ENCODE measurements at regions not wholly inside any gene's neighbourhood (a gene's known extent, or its start where the extent isn't known, plus 50 kb on each side); places are given as distances from the start of the nearest gene placed in this dataset.
A peak's percentile ranks its signal among the peaks of the same experiment; 100 is the strongest.

DNA sequence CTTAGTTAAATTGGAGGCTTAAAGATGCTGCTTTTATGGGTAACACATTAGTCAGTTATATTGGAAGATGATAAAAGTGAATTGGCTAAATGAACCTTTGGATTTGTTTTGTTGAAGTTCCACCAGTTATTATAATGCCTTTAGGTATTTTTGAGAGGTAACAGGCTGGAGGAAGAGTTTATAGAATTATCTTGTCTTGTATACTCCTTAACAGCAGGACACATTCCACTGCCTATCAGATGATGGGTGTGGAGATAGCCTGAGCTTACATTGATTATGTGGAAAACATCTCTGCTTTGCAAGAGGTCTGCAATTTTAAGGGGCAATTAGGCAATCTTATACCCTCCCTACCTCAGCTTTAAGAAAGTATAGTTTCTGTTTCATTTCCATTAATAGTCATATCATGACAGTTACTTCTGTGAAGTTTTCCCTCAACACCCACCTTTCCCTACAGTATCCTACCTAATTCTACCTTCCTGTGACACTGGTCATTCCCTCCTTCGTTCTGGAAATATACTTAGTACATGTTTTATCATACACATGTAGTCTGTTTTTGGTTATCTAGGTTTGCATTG lies 403.7 kb upstream of the SPRED2 start (continued):
- TF ChIP-seq, protein P1, sequence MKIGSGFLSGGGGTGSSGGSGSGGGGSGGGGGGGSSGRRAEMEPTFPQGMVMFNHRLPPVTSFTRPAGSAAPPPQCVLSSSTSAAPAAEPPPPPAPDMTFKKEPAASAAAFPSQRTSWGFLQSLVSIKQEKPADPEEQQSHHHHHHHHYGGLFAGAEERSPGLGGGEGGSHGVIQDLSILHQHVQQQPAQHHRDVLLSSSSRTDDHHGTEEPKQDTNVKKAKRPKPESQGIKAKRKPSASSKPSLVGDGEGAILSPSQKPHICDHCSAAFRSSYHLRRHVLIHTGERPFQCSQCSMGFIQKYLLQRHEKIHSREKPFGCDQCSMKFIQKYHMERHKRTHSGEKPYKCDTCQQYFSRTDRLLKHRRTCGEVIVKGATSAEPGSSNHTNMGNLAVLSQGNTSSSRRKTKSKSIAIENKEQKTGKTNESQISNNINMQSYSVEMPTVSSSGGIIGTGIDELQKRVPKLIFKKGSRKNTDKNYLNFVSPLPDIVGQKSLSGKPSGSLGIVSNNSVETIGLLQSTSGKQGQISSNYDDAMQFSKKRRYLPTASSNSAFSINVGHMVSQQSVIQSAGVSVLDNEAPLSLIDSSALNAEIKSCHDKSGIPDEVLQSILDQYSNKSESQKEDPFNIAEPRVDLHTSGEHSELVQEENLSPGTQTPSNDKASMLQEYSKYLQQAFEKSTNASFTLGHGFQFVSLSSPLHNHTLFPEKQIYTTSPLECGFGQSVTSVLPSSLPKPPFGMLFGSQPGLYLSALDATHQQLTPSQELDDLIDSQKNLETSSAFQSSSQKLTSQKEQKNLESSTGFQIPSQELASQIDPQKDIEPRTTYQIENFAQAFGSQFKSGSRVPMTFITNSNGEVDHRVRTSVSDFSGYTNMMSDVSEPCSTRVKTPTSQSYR (CRISPR knock-in tag; IDR thresholded peaks at IDR 0.05), result no peak
- no peak for TF ChIP-seq NR3C1 (CRISPR knock-in tag; conservative IDR thresholded peaks at IDR 0.05; ENCODE audit: low read depth)

DNA sequence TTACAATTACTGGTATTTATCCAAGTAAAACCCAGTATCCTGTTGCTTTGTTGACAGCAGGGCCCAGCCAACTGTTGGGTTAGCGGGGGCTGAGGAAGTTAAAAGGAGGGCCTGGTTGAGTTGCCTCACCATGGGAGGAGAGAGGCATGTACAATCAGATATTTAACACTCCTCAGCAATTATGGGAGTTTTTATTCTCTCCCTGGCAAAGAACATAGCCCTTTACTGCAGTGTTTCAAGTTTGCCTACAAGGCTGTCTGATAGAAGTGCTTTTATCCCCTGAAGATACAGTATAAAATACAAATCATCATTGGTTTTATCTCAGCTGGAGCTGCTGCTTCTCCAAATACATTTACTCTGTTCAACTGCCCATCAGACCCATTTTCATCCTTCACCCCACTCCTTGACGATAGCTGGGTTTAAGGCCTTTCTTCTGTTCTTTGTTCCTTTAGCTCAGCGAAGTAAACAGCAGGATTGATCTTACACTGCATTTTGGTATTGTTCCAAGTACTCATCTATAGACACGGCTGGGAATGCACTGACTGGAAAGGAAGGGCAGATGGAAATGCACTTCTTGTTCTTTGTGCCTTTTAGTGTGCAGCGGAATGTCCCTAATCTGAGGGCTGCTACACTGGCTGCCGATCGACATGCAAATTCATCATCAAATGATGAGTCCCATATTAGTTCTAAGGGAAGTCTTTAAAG lies 402.5 kb upstream of the SPRED2 start:
- ChIA-PET CTCF (no interaction called here), POLR2A (no interaction called here)
- ATAC-seq, result no peak

DNA sequence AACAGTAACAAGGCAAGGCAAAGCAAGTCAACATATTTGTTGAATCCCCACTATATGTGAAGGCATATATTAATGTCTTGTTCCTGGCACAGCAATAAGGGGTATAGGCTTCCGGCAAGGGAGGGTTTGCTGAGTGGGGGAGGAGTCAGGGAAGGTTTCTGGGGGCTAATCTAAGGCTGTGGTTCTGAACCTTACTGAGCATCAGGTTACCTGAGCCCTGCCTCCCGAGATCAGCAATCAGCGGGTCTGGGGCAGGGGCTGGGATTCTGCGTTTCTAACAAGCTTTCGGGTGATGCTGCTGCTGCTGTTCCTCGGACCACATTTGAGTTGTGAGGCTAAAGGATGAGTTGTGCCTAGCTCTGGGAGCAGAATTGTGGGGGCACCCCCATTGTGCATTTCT lies 401.7 kb upstream of the SPRED2 start:
- peak; percentile 22 for DNase-seq (ENCODE audit: low spot score)

More for the DNA sequence above, 402.5 kb upstream of the SPRED2 start:
- Mint-ChIP-seq H3K9me3 (no peaks in the 10 kb centered on the region), H3K27ac (no peak overlapping the region), H3K27me3 (ENCODE audit: low read depth) (no peaks in the 10 kb centered on the region), H3K4me1 (peaks cover 18% of the 10 kb centered on the region), H3K4me3 (no peak overlapping the region), H3K36me3 (no peaks in the 10 kb centered on the region)
- DNase-seq (ENCODE audit: low spot score), result no peak
- TF ChIP-seq IRF2 (CRISPR knock-in tag; IDR thresholded peaks at IDR 0.05; ENCODE audit: borderline replicate concordance, low read depth), result no peak

DNA sequence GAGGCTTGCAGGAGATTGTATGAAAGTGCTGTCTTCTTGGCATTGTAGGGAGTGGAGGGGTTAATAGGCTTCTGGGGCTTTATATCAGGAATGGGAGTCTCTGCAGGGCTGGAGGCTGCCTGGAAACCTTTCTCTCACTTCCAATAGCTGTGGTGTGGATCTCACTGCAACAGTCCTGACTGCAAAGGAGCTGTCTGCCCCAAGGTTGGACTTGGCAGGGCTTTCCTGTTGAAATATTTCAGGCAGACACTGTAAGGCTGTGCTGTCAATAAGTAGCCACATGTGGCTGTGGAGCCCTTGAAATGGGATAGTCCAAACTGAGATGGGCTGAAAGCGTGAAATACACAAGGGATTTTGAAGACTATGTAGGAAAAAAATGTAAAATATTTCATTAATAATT lies 399.1 kb upstream of the SPRED2 start:
- Mint-ChIP-seq H3K27me3 (ENCODE audit: low read depth) (no peaks in the 10 kb centered on the region; the same call in 1 of the 2 replicates), H3K36me3 (no peaks in the 10 kb centered on the region), H3K9me3 (no peaks in the 10 kb centered on the region), H3K4me1 (peaks cover 18% of the 10 kb centered on the region), H3K4me3 (no peak overlapping the region), H3K27ac (no peak overlapping the region)
- no peak for ATAC-seq
- ChIA-PET POLR2A (no interaction called here), CTCF (interaction anchor here (1.3 kb wide), 1 partner anchor 120 kb away, joined by 3 read pairs; no protein-coding TSS in a partner anchor)
- no peak for DNase-seq (ENCODE audit: low spot score)
- TF ChIP-seq, protein P2, sequence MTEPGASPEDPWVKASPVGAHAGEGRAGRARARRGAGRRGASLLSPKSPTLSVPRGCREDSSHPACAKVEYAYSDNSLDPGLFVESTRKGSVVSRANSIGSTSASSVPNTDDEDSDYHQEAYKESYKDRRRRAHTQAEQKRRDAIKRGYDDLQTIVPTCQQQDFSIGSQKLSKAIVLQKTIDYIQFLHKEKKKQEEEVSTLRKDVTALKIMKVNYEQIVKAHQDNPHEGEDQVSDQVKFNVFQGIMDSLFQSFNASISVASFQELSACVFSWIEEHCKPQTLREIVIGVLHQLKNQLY (CRISPR knock-in tag; IDR thresholded peaks at IDR 0.05), result no peak
- TF ChIP-seq, protein P3, sequence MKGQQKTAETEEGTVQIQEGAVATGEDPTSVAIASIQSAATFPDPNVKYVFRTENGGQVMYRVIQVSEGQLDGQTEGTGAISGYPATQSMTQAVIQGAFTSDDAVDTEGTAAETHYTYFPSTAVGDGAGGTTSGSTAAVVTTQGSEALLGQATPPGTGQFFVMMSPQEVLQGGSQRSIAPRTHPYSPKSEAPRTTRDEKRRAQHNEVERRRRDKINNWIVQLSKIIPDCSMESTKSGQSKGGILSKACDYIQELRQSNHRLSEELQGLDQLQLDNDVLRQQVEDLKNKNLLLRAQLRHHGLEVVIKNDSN (CRISPR knock-in tag; IDR thresholded peaks at IDR 0.05), result no peak
- TF ChIP-seq CBFB (CRISPR knock-in tag; IDR thresholded peaks at IDR 0.05; ENCODE audit: low read depth), result no peak
- TF ChIP-seq, protein P4, sequence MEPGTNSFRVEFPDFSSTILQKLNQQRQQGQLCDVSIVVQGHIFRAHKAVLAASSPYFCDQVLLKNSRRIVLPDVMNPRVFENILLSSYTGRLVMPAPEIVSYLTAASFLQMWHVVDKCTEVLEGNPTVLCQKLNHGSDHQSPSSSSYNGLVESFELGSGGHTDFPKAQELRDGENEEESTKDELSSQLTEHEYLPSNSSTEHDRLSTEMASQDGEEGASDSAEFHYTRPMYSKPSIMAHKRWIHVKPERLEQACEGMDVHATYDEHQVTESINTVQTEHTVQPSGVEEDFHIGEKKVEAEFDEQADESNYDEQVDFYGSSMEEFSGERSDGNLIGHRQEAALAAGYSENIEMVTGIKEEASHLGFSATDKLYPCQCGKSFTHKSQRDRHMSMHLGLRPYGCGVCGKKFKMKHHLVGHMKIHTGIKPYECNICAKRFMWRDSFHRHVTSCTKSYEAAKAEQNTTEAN (CRISPR knock-in tag; IDR thresholded peaks at IDR 0.05), result no peak
- TF ChIP-seq, protein P5, sequence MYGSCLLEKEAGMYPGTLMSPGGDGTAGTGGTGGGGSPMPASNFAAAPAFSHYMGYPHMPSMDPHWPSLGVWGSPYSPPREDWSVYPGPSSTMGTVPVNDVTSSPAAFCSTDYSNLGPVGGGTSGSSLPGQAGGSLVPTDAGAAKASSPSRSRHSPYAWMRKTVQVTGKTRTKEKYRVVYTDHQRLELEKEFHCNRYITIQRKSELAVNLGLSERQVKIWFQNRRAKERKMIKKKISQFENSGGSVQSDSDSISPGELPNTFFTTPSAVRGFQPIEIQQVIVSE (CRISPR knock-in tag; IDR thresholded peaks at IDR 0.05; ENCODE audit: borderline replicate concordance), result no peak
- no peak for TF ChIP-seq TEAD4 (CRISPR knock-in tag; IDR thresholded peaks at IDR 0.05)

More for the DNA sequence above, 401.7 kb upstream of the SPRED2 start:
- TF ChIP-seq SMAD4 (CRISPR knock-in tag; IDR thresholded peaks at IDR 0.05) (no peak), TP53 (CRISPR knock-in tag; IDR thresholded peaks at IDR 0.05) (no peak), ZNF138 (CRISPR knock-in tag; conservative IDR thresholded peaks at IDR 0.05) (no peak), ZNF396 (CRISPR knock-in tag; IDR thresholded peaks at IDR 0.05; ENCODE audit: borderline replicate concordance) (no peak), ZBTB21 (CRISPR knock-in tag; IDR thresholded peaks at IDR 0.05; ENCODE audit: borderline replicate concordance) (no peak), NFATC4 (CRISPR knock-in tag; IDR thresholded peaks at IDR 0.05) (no peak)
- TF ChIP-seq, protein P6, sequence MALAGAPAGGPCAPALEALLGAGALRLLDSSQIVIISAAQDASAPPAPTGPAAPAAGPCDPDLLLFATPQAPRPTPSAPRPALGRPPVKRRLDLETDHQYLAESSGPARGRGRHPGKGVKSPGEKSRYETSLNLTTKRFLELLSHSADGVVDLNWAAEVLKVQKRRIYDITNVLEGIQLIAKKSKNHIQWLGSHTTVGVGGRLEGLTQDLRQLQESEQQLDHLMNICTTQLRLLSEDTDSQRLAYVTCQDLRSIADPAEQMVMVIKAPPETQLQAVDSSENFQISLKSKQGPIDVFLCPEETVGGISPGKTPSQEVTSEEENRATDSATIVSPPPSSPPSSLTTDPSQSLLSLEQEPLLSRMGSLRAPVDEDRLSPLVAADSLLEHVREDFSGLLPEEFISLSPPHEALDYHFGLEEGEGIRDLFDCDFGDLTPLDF (CRISPR knock-in tag; IDR thresholded peaks at IDR 0.05), result no peak
- TF ChIP-seq, protein P7, sequence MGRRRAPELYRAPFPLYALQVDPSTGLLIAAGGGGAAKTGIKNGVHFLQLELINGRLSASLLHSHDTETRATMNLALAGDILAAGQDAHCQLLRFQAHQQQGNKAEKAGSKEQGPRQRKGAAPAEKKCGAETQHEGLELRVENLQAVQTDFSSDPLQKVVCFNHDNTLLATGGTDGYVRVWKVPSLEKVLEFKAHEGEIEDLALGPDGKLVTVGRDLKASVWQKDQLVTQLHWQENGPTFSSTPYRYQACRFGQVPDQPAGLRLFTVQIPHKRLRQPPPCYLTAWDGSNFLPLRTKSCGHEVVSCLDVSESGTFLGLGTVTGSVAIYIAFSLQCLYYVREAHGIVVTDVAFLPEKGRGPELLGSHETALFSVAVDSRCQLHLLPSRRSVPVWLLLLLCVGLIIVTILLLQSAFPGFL (CRISPR knock-in tag; IDR thresholded peaks at IDR 0.05; ENCODE audit: borderline replicate concordance), result no peak
- TF ChIP-seq, protein P1 (CRISPR knock-in tag; IDR thresholded peaks at IDR 0.05), result no peak
- ChIA-PET POLR2A (no interaction called here), CTCF (no interaction called here)
- H3K27me3 Mint-ChIP-seq (ENCODE audit: low read depth), result no peaks in the 10 kb centered on the region
- no peaks in the 10 kb centered on the region for H3K9me3 Mint-ChIP-seq
- H3K27ac Mint-ChIP-seq, result no peak overlapping the region
- H3K4me1 Mint-ChIP-seq, result peaks cover 18% of the 10 kb centered on the region
- H3K36me3 Mint-ChIP-seq, result no peaks in the 10 kb centered on the region
- peak overlapping the region; percentile 4; the same call in 1 of the 2 replicates for H3K4me3 Mint-ChIP-seq
- peak; percentile 96 for ATAC-seq

All from WTC11 (cell line).